ENCODE measurements at regions not wholly inside any gene's neighbourhood (a gene's known extent, or its start where the extent isn't known, plus 50 kb on each side); places are given as distances from the start of the nearest gene placed in this dataset.

GRCh38 chr9:104448036-104448435, 56.0 kb upstream of the OR13F1 start:
- DNase-seq (ENCODE audit: low read depth): no peak
